Brain microvascular endothelial cell (primary cell): ENCODE measurements at regions not wholly inside any gene's neighbourhood (a gene's known extent, or its start where the extent isn't known, plus 50 kb on each side); places are given as distances from the start of the nearest gene placed in this dataset.
"Not testable (repeated sequence)": the region's sequence is repeated elsewhere in the genome, so short reads cannot be mapped to it uniquely, and the experiment has no call there.

ENCODE experiments used
- DNase-seq: peaks from one replicate; pipeline ENCODE4 v3.0.0-alpha.2; 2020
- H3K27ac ChIP-seq: fragments of 250-450 bp; sonication (Bioruptor Pico); 2 replicates; pipeline ENCODE4 v1.5.1; 2020; ENCODE audit warnings: mild to moderate bottlenecking, moderate library complexity
- H3K27me3 ChIP-seq: fragments of 250-450 bp; sonication (Bioruptor Pico); replicated peaks from 2 replicates; pipeline ENCODE4 v1.5.1; 2020; ENCODE audit warnings: mild to moderate bottlenecking
- H3K36me3 ChIP-seq: fragments of 250-450 bp; sonication (Bioruptor Pico); replicated peaks from 2 replicates; pipeline ENCODE4 v1.5.1; 2020; ENCODE audit warnings: mild to moderate bottlenecking
- H3K4me3 ChIP-seq: 2 replicates; pipeline ENCODE4 v1.5.1; 2011; ENCODE audit warnings: low read depth, mild to moderate bottlenecking, control low read depth, low read length, moderate library complexity
- CTCF ChIP-seq: IDR thresholded peaks from 2 replicates; pipeline ENCODE4 v1.5.1; 2011; ENCODE audit warnings: low read depth, mild to moderate bottlenecking, moderate library complexity, low read length, control low read depth, inconsistent platforms; ENCODE audit errors: missing control alignments
- in situ Hi-C: cut with HindIII; loops from 2 replicates; pipeline ENCODE4 v1.10.0; 2017; ENCODE audit warnings: low sequenced_read_pairs, low pct_ligation_motif_present

- no peak for TF ChIP-seq CTCF
- Histone ChIP-seq H3K36me3 (no peaks in the 10 kb centered on the region), H3K27ac (no peak overlapping the region), H3K27me3 (no peaks in the 10 kb centered on the region), H3K4me3 (no peak overlapping the region)
- in situ Hi-C loops = no loop called here
- DNase-seq = no peak
Observed at GRCh38 chr1:83131692-83131955, 867.3 kb downstream of the TTLL7 start.

GRCh38 chr1:83130886-83131691, 867.8 kb downstream of the TTLL7 start:
- Histone ChIP-seq H3K27ac (no peak overlapping the region), H3K36me3 (no peaks in the 10 kb centered on the region), H3K27me3 (no peaks in the 10 kb centered on the region), H3K4me3 (no peak overlapping the region)
- DNase-seq = no peak
- in situ Hi-C loops = no loop called here
- no peak for TF ChIP-seq CTCF

- Histone ChIP-seq H3K4me3 (no peak overlapping the region), H3K27me3 (no peaks in the 10 kb centered on the region), H3K27ac (no peak overlapping the region), H3K36me3 (no peaks in the 10 kb centered on the region)
- no peak for DNase-seq
- TF ChIP-seq CTCF = no peak
- in situ Hi-C loops = no loop called here
Observed at GRCh38 chr1:83129107-83129506, 869.8 kb downstream of the TTLL7 start.

- no peak for TF ChIP-seq CTCF
- in situ Hi-C loops = no loop called here
- Histone ChIP-seq H3K27me3 (no peaks in the 10 kb centered on the region), H3K4me3 (no peak overlapping the region), H3K36me3 (no peaks in the 10 kb centered on the region), H3K27ac (no peak overlapping the region)
- no peak for DNase-seq
Observed at GRCh38 chr1:83125456-83125855, 873.5 kb downstream of the TTLL7 start.

GRCh38 chr1:83123019-83123418, 875.9 kb downstream of the TTLL7 start:
- Histone ChIP-seq H3K27me3 (no peaks in the 10 kb centered on the region), H3K36me3 (no peaks in the 10 kb centered on the region), H3K4me3 (no peak overlapping the region), H3K27ac (no peak overlapping the region)
- in situ Hi-C loops = no loop called here
- DNase-seq = no peak
- TF ChIP-seq CTCF = no peak

- H3K27ac ChIP-seq = no peak overlapping the region
- no peak for DNase-seq
- H3K36me3 ChIP-seq = no peaks in the 10 kb centered on the region
- H3K27me3 ChIP-seq = no peaks in the 10 kb centered on the region
- in situ Hi-C loops = no loop called here
- no peak for TF ChIP-seq CTCF
- no peak overlapping the region for H3K4me3 ChIP-seq
Observed at GRCh38 chr1:83118472-83118871, 880.5 kb downstream of the TTLL7 start.

- H3K27me3 ChIP-seq, H3K36me3 ChIP-seq, H3K4me3 ChIP-seq, H3K27ac ChIP-seq, in situ Hi-C loops, DNase-seq: not testable (repeated sequence)
Observed at GRCh38 chr1:83117030-83117429, 881.9 kb downstream of the TTLL7 start.
